Neural progenitor cell (in vitro differentiated cells): ENCODE measurements at regions not wholly inside any gene's neighbourhood (a gene's known extent, or its start where the extent isn't known, plus 50 kb on each side); places are given as distances from the start of the nearest gene placed in this dataset.
"Not testable (repeated sequence)": the region's sequence is repeated elsewhere in the genome, so short reads cannot be mapped to it uniquely, and the experiment has no call there.

Source experiments
- DNase-seq: peaks from one replicate; pipeline ENCODE4 v3.0.0-alpha.2; 2016; ENCODE audit warnings: low spot score
- H2AFZ ChIP-seq: fragments of 200-600 bp; sonication (generic); replicated peaks from 2 replicates; pipeline ENCODE4 v1.6.1; 2016; ENCODE audit warnings: antibody characterized with exemption
- H3F3A ChIP-seq: fragments of 200-600 bp; sonication (generic); 2 replicates; pipeline ENCODE4 v1.6.1; 2016; ENCODE audit warnings: antibody characterized with exemption, low read depth
- H3K27ac ChIP-seq: fragments of 200-600 bp; sonication (generic); 2 replicates; pipeline ENCODE4 v1.5.1; 2016; ENCODE audit warnings: mild to moderate bottlenecking
- H3K27me3 ChIP-seq: fragments of 200-600 bp; sonication (generic); 2 replicates; pipeline ENCODE4 v1.6.1; 2016; ENCODE audit warnings: mild to moderate bottlenecking, moderate library complexity
- H3K36me3 ChIP-seq: fragments of 200-600 bp; sonication (generic); 2 replicates; pipeline ENCODE4 v1.5.1; 2016
- H3K4me1 ChIP-seq: fragments of 200-600 bp; sonication (generic); 2 replicates; pipeline ENCODE4 v1.6.1; 2016; ENCODE audit warnings: mixed run types
- H3K4me2 ChIP-seq: fragments of 200-600 bp; sonication (generic); 2 replicates; pipeline ENCODE4 v1.6.1; 2016
- H3K4me3 ChIP-seq: fragments of 200-600 bp; sonication (generic); 2 replicates; pipeline ENCODE4 v1.5.1; 2016
- H3K79me2 ChIP-seq: fragments of 200-600 bp; sonication (generic); 2 replicates; pipeline ENCODE4 v1.6.1; 2016; ENCODE audit warnings: low read depth
- H3K9ac ChIP-seq: fragments of 200-600 bp; sonication (generic); 2 replicates; pipeline ENCODE4 v1.6.1; 2016
- H3K9me3 ChIP-seq: fragments of 200-600 bp; sonication (generic); 2 replicates; pipeline ENCODE4 v1.5.1; 2016; ENCODE audit warnings: low read depth
- H4K20me1 ChIP-seq: fragments of 200-600 bp; sonication (generic); 2 replicates; pipeline ENCODE4 v1.6.1; 2016; ENCODE audit warnings: low read depth
- H3K27ac Mint-ChIP-seq: 3 replicates; pipeline ENCODE4 v1.8.0; 2021; ENCODE audit warnings: mixed read lengths
- H3K27me3 Mint-ChIP-seq: 2 replicates; pipeline ENCODE4 v1.8.0; 2022; ENCODE audit warnings: low read depth, mild to moderate bottlenecking, inconsistent platforms, moderate library complexity, mixed read lengths; ENCODE audit not compliant: insufficient read depth
- H3K36me3 Mint-ChIP-seq: 3 replicates; pipeline ENCODE4 v1.8.0; 2021; ENCODE audit warnings: mixed read lengths
- H3K4me1 Mint-ChIP-seq: 3 replicates; pipeline ENCODE4 v1.8.0; 2021; ENCODE audit warnings: mixed read lengths
- H3K4me3 Mint-ChIP-seq: 3 replicates; pipeline ENCODE4 v1.8.0; 2021; ENCODE audit warnings: mild to moderate bottlenecking, moderate library complexity, mixed read lengths
- H3K9me3 Mint-ChIP-seq: 3 replicates; pipeline ENCODE4 v1.8.0; 2020; ENCODE audit warnings: mixed read lengths

GRCh38 chr15:30718038-30718643, 92.2 kb downstream of the ARHGAP11B start:
- H3K79me2 ChIP-seq, H3K27ac Mint-ChIP-seq, H3K27me3 ChIP-seq, H3K9ac ChIP-seq, H3K36me3 ChIP-seq, H3K27me3 Mint-ChIP-seq, H4K20me1 ChIP-seq, DNase-seq, H3K9me3 Mint-ChIP-seq, H3K4me1 Mint-ChIP-seq, H3K4me3 Mint-ChIP-seq, H3K4me1 ChIP-seq, H3K4me2 ChIP-seq, H2AFZ ChIP-seq, H3F3A ChIP-seq, H3K4me3 ChIP-seq, H3K9me3 ChIP-seq, H3K27ac ChIP-seq: not testable (repeated sequence)
- H3K36me3 Mint-ChIP-seq: peaks cover 13% of the 10 kb centered on the region

DNA sequence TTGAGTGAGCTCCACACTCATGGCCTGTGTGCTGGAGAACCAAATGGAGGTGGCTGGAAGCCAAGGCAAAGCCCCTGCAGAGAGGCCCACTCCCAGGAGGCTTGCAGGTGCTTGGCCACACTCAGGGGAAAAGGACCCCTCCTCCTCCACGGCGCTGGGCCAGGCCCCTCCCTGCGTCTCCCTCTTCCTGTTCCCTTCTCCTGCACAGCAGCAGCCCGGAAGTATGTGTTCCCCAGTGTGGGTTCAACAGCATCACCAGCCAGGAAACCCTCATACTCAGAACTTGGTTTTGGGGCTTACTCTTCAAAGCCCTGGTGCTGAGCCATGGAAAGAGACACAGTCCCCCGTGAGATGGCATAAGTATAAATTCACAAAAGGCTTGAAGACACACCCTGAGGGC, 93.4 kb downstream of the ARHGAP11B start:
- H3K27ac Mint-ChIP-seq, H3K79me2 ChIP-seq, H3K36me3 ChIP-seq, H3F3A ChIP-seq, H3K4me1 ChIP-seq, H3K27me3 Mint-ChIP-seq, H3K27me3 ChIP-seq, H3K4me2 ChIP-seq, H4K20me1 ChIP-seq, H3K27ac ChIP-seq, H3K9me3 Mint-ChIP-seq, DNase-seq, H3K4me3 ChIP-seq, H3K9me3 ChIP-seq, H3K4me3 Mint-ChIP-seq, H3K9ac ChIP-seq, H3K4me1 Mint-ChIP-seq, H2AFZ ChIP-seq: not testable (repeated sequence)
- peaks cover 18% of the 10 kb centered on the region for H3K36me3 Mint-ChIP-seq

- not testable (repeated sequence) for H2AFZ ChIP-seq, DNase-seq, H3K4me3 ChIP-seq, H3K27ac Mint-ChIP-seq, H3K27me3 Mint-ChIP-seq, H3K4me1 Mint-ChIP-seq, H3K27ac ChIP-seq, H3K4me1 ChIP-seq, H4K20me1 ChIP-seq, H3K9ac ChIP-seq, H3K9me3 ChIP-seq, H3F3A ChIP-seq, H3K27me3 ChIP-seq, H3K79me2 ChIP-seq, H3K36me3 ChIP-seq, H3K4me2 ChIP-seq, H3K9me3 Mint-ChIP-seq, H3K4me3 Mint-ChIP-seq
- peaks cover 25% of the 10 kb centered on the region for H3K36me3 Mint-ChIP-seq
These were observed 94.9 kb downstream of the ARHGAP11B start for GRCh38 chr15:30720825-30721224.

GRCh38 chr15:30721529-30721928, 95.6 kb downstream of the ARHGAP11B start:
- H3K4me2 ChIP-seq, H3K27me3 Mint-ChIP-seq, H3K27me3 ChIP-seq, H4K20me1 ChIP-seq, H3K9me3 Mint-ChIP-seq, H2AFZ ChIP-seq, H3K36me3 ChIP-seq, H3K4me1 ChIP-seq, H3K27ac Mint-ChIP-seq, H3K27ac ChIP-seq, H3K4me3 ChIP-seq, H3K4me1 Mint-ChIP-seq, DNase-seq, H3K4me3 Mint-ChIP-seq, H3K9ac ChIP-seq, H3K9me3 ChIP-seq, H3F3A ChIP-seq, H3K79me2 ChIP-seq: not testable (repeated sequence)
- H3K36me3 Mint-ChIP-seq: peaks cover 31% of the 10 kb centered on the region

GRCh38 chr15:30723540-30724175, 97.7 kb downstream of the ARHGAP11B start:
- H3F3A ChIP-seq, H3K27me3 Mint-ChIP-seq, H2AFZ ChIP-seq, H3K9me3 Mint-ChIP-seq, H4K20me1 ChIP-seq, H3K9ac ChIP-seq, H3K4me1 ChIP-seq, H3K27ac Mint-ChIP-seq, H3K79me2 ChIP-seq, H3K4me2 ChIP-seq, DNase-seq, H3K4me3 ChIP-seq, H3K4me1 Mint-ChIP-seq, H3K27me3 ChIP-seq, H3K4me3 Mint-ChIP-seq, H3K36me3 ChIP-seq, H3K9me3 ChIP-seq, H3K27ac ChIP-seq: not testable (repeated sequence)
- peaks cover 31% of the 10 kb centered on the region for H3K36me3 Mint-ChIP-seq

GRCh38 chr15:30729880-30730590, 104.1 kb downstream of the ARHGAP11B start:
- H2AFZ ChIP-seq, H3K4me3 ChIP-seq, H3K27ac ChIP-seq, H3K4me1 Mint-ChIP-seq, H3K27me3 Mint-ChIP-seq, H3K4me1 ChIP-seq, H3K9me3 Mint-ChIP-seq, H3F3A ChIP-seq, H3K36me3 ChIP-seq, H3K4me2 ChIP-seq, H3K9me3 ChIP-seq, H3K4me3 Mint-ChIP-seq, H3K9ac ChIP-seq, H4K20me1 ChIP-seq, H3K27me3 ChIP-seq, H3K27ac Mint-ChIP-seq, H3K79me2 ChIP-seq, DNase-seq: not testable (repeated sequence)
- peaks cover 47% of the 10 kb centered on the region for H3K36me3 Mint-ChIP-seq

- H3K9me3 Mint-ChIP-seq, H3K27ac ChIP-seq, H3K9me3 ChIP-seq, H3K4me2 ChIP-seq, H3F3A ChIP-seq, H3K36me3 ChIP-seq, H4K20me1 ChIP-seq, H3K4me1 ChIP-seq, H3K4me1 Mint-ChIP-seq, H3K9ac ChIP-seq, H3K27me3 ChIP-seq, H3K4me3 ChIP-seq, H3K4me3 Mint-ChIP-seq, DNase-seq, H3K79me2 ChIP-seq, H3K27me3 Mint-ChIP-seq, H2AFZ ChIP-seq, H3K27ac Mint-ChIP-seq: not testable (repeated sequence)
- H3K36me3 Mint-ChIP-seq: peaks cover 45% of the 10 kb centered on the region
These were observed 104.7 kb downstream of the ARHGAP11B start for GRCh38 chr15:30730633-30731032.

DNA sequence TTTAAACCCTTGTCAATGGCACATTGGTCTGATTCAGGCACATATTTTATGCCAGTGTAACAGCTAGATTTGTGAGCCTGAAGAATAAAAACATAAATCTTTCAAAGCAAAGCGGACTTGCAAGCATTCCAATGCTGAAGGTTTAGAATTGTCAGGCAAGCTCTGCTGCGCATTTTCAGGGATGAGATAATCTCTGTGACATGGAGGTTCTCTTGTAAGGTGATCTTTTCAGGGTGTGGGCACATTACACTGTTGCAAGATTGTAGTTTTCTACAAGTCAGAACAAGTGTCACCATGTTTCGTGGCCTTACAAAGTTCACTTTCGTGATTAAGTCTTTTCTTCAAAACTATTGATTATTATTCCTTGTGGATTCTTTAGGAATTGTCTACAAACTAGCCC, 106.2 kb downstream of the ARHGAP11B start:
- H3K9me3 ChIP-seq, H3K9ac ChIP-seq, H3K4me1 Mint-ChIP-seq, H3K27me3 ChIP-seq, H4K20me1 ChIP-seq, H3K4me2 ChIP-seq, DNase-seq, H3K79me2 ChIP-seq, H3K27ac Mint-ChIP-seq, H3K4me3 ChIP-seq, H3F3A ChIP-seq, H3K27me3 Mint-ChIP-seq, H3K4me3 Mint-ChIP-seq, H3K27ac ChIP-seq, H2AFZ ChIP-seq, H3K4me1 ChIP-seq: not testable (repeated sequence)
- peaks cover 12% of the 10 kb centered on the region for H3K36me3 ChIP-seq
- Mint-ChIP-seq H3K36me3 (peaks cover 47% of the 10 kb centered on the region), H3K9me3 (peaks cover 10% of the 10 kb centered on the region)
